ENCODE measurements at regions not wholly inside any gene's neighbourhood (a gene's known extent, or its start where the extent isn't known, plus 50 kb on each side); places are given as distances from the start of the nearest gene placed in this dataset.
A peak's percentile ranks its signal among the peaks of the same experiment; 100 is the strongest.

DNA sequence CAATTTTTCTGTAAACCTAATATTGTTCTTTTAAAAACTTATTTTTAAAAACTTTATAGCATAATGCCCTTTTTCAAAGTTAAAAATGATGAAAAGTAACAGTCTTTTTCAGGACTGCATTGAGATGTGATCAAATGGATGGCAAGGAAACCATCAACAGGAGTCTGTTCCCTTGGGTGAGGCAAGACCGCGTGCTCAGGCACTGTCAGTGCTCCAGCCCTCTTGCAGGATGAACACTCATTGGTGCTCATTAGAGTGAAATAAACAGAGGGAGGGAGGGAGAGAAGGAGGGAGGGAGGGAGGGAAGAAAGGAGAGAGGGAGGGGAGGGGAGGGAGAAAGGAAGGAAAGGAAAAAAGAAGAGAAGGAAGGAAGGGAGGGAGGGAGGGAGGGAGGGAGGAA is 145.7 kb upstream of the CHST15 start:
- Histone ChIP-seq H3K9ac (ENCODE audit: control insufficient read depth, extremely low read depth, insufficient read depth, low read length) (no peak overlapping the region), H3K36me3 (ENCODE audit: control insufficient read depth in 2 of 2, extremely low read depth in 1 of 2, insufficient read depth in 2 of 2, low read length in 2 of 2) (no peaks in the 10 kb centered on the region), H3K4me1 (ENCODE audit: control insufficient read depth, extremely low read depth, insufficient read depth, low read length) (peaks cover 8% of the 10 kb centered on the region), H3K27me3 (ENCODE audit: control insufficient read depth, extremely low read depth, insufficient read depth, low read length) (peaks cover 4% of the 10 kb centered on the region), H3K4me3 (ENCODE audit: control insufficient read depth in 2 of 3, extremely low read depth in 1 of 3, insufficient read depth in 2 of 3, low read depth in 1 of 3, low read length in 3 of 3) (no peak overlapping the region), H2AFZ (ENCODE audit: control insufficient read depth, low read length) (no peak overlapping the region), H3K79me2 (ENCODE audit: control insufficient read depth, insufficient read depth, low read length) (no peaks in the 10 kb centered on the region), H3K4me2 (ENCODE audit: control insufficient read depth, extremely low read depth, insufficient read depth, low read depth, low read length) (peak overlapping the region; percentile 2), H3K9me3 (ENCODE audit: control insufficient read depth, low read depth, low read length) (no peaks in the 10 kb centered on the region), H3K9me1 (ENCODE audit: control insufficient read depth, extremely low read depth, insufficient read depth, low read length) (no peaks in the 10 kb centered on the region), H4K20me1 (ENCODE audit: control insufficient read depth, extremely low read depth, insufficient read depth, low read length) (no peaks in the 10 kb centered on the region), H3K27ac (ENCODE audit: control insufficient read depth, insufficient read depth, low read length) (no peak overlapping the region)
- FAIRE-seq = no peak
- TF ChIP-seq EZH2 (IDR thresholded peaks at IDR 0.05; ENCODE audit: low read length) = no peak
- TF ChIP-seq, protein P1, sequence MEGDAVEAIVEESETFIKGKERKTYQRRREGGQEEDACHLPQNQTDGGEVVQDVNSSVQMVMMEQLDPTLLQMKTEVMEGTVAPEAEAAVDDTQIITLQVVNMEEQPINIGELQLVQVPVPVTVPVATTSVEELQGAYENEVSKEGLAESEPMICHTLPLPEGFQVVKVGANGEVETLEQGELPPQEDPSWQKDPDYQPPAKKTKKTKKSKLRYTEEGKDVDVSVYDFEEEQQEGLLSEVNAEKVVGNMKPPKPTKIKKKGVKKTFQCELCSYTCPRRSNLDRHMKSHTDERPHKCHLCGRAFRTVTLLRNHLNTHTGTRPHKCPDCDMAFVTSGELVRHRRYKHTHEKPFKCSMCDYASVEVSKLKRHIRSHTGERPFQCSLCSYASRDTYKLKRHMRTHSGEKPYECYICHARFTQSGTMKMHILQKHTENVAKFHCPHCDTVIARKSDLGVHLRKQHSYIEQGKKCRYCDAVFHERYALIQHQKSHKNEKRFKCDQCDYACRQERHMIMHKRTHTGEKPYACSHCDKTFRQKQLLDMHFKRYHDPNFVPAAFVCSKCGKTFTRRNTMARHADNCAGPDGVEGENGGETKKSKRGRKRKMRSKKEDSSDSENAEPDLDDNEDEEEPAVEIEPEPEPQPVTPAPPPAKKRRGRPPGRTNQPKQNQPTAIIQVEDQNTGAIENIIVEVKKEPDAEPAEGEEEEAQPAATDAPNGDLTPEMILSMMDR (optimal IDR thresholded peaks at IDR 0.05 in 1 of 3, IDR thresholded peaks at IDR 0.05 in 1 of 3, conservative IDR thresholded peaks at IDR 0.05 in 1 of 3; ENCODE audit: extremely low read depth in 1 of 3, insufficient read depth in 2 of 3, low read length in 3 of 3) = no peak
- dilution Hi-C loops (cut with MboI; ENCODE audit: extremely low pct_ligation_motif_present, low sequenced_read_pairs) = no loop called here
- no peak for DNase-seq (ENCODE audit: low read depth, low spot score)

DNA sequence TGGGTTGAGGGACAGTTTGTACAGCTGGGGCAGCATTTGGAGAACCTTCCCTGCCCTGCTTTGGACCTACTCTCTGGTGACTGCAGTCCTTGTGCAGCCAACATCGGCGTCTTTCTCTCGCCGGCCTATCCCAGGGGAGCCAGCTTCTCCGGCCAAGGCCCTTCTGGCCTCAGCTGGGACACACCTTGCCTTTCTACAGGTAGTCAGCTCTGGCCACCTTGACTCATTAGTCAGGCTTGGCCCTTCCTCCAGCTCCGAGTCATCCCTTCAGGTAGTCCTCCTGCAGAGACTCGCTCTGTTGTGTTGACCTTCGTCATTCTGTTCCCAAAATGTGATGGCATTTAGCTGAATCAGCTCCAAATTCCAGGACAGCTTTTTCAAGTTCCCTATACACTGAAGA is 145.0 kb upstream of the CHST15 start:
- H3K9ac ChIP-seq (ENCODE audit: control insufficient read depth, extremely low read depth, insufficient read depth, low read length) = no peak overlapping the region
- no peak overlapping the region for H3K4me2 ChIP-seq (ENCODE audit: control insufficient read depth, extremely low read depth, insufficient read depth, low read depth, low read length)
- no peak overlapping the region for H3K27ac ChIP-seq (ENCODE audit: control insufficient read depth, insufficient read depth, low read length)
- no peaks in the 10 kb centered on the region for H4K20me1 ChIP-seq (ENCODE audit: control insufficient read depth, extremely low read depth, insufficient read depth, low read length)
- H3K4me1 ChIP-seq (ENCODE audit: control insufficient read depth, extremely low read depth, insufficient read depth, low read length) = peaks cover 8% of the 10 kb centered on the region
- H3K9me3 ChIP-seq (ENCODE audit: control insufficient read depth, low read depth, low read length) = no peaks in the 10 kb centered on the region
- H3K36me3 ChIP-seq (ENCODE audit: control insufficient read depth in 2 of 2, extremely low read depth in 1 of 2, insufficient read depth in 2 of 2, low read length in 2 of 2) = no peaks in the 10 kb centered on the region
- dilution Hi-C loops (cut with MboI; ENCODE audit: extremely low pct_ligation_motif_present, low sequenced_read_pairs) = no loop called here
- no peaks in the 10 kb centered on the region for H3K79me2 ChIP-seq (ENCODE audit: control insufficient read depth, insufficient read depth, low read length)
- H3K27me3 ChIP-seq (ENCODE audit: control insufficient read depth, extremely low read depth, insufficient read depth, low read length) = no peaks in the 10 kb centered on the region
- TF ChIP-seq, protein P1 (optimal IDR thresholded peaks at IDR 0.05 in 1 of 3, IDR thresholded peaks at IDR 0.05 in 1 of 3, conservative IDR thresholded peaks at IDR 0.05 in 1 of 3; ENCODE audit: extremely low read depth in 1 of 3, insufficient read depth in 2 of 3, low read length in 3 of 3) = no peak
- no peak for TF ChIP-seq EZH2 (IDR thresholded peaks at IDR 0.05; ENCODE audit: low read length)
- H3K9me1 ChIP-seq (ENCODE audit: control insufficient read depth, extremely low read depth, insufficient read depth, low read length) = no peaks in the 10 kb centered on the region
- no peak overlapping the region for H2AFZ ChIP-seq (ENCODE audit: control insufficient read depth, low read length)
- H3K4me3 ChIP-seq (ENCODE audit: control insufficient read depth in 2 of 3, extremely low read depth in 1 of 3, insufficient read depth in 2 of 3, low read depth in 1 of 3, low read length in 3 of 3) = no peak overlapping the region
- FAIRE-seq = peak; percentile 84
- DNase-seq (ENCODE audit: low read depth, low spot score) = peak; percentile 28
